ENCODE measurements at regions not wholly inside any gene's neighbourhood (a gene's known extent, or its start where the extent isn't known, plus 50 kb on each side); places are given as distances from the start of the nearest gene placed in this dataset.

GRCh38 chr6:15801912-15802311 lies 139.1 kb upstream of the DTNBP1 start:
- TF ChIP-seq, protein P1, sequence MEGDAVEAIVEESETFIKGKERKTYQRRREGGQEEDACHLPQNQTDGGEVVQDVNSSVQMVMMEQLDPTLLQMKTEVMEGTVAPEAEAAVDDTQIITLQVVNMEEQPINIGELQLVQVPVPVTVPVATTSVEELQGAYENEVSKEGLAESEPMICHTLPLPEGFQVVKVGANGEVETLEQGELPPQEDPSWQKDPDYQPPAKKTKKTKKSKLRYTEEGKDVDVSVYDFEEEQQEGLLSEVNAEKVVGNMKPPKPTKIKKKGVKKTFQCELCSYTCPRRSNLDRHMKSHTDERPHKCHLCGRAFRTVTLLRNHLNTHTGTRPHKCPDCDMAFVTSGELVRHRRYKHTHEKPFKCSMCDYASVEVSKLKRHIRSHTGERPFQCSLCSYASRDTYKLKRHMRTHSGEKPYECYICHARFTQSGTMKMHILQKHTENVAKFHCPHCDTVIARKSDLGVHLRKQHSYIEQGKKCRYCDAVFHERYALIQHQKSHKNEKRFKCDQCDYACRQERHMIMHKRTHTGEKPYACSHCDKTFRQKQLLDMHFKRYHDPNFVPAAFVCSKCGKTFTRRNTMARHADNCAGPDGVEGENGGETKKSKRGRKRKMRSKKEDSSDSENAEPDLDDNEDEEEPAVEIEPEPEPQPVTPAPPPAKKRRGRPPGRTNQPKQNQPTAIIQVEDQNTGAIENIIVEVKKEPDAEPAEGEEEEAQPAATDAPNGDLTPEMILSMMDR (IDR thresholded peaks at IDR 0.05; ENCODE audit: borderline replicate concordance, control extremely low read depth, extremely low read depth, insufficient read depth, missing control alignments) = no peak
- in situ Hi-C loops (cut with MboI; ENCODE audit: low sequenced_read_pairs, unreplicated experiment) = no loop called here
- DNase-seq (ENCODE audit: low spot score) = no peak

DNA sequence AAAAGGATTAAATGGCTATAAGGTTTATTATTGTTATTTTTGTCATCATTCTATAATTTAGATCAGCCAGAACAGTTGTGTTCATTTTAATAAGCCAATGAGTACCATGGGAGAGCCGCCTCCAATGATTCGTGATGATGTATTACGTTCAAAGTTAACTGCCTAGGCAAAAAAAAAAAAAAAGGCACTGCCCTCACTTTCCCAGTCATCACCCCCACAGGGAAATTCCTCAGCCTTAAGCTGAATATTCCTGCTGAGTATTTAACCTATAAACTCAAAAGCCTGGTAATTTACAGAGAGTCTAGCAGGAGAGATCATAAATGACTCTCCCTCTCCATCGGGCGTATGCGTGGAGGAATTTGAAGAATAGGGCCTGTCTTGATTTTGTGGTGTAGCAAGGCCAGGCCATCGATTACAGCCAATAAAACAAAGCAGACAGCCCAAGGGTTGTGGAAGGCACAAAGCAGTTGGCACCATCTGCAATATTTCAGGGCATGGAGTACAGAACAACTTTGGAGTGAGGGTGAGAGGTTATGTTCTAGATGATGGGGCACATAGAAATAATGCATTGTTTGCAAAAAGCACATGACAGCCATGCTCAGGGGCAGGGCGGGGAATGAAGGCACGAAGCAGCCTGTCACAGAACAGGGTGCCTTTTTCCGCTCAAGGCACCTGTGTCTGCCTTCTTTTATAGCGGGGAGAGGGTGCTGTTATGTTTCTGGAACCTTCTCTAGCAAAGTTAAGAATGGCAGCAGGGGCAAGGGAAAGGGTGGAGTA lies 138.2 kb upstream of the DTNBP1 start:
- TF ChIP-seq, protein P1 (IDR thresholded peaks at IDR 0.05; ENCODE audit: borderline replicate concordance, control extremely low read depth, extremely low read depth, insufficient read depth, missing control alignments) = no peak
- DNase-seq (ENCODE audit: low spot score) = no peak
- in situ Hi-C loops (cut with MboI; ENCODE audit: low sequenced_read_pairs, unreplicated experiment) = no loop called here

- no peak for DNase-seq (ENCODE audit: low spot score)
- in situ Hi-C loops (cut with MboI; ENCODE audit: low sequenced_read_pairs, unreplicated experiment) = no loop called here
- TF ChIP-seq, protein P1 (IDR thresholded peaks at IDR 0.05; ENCODE audit: borderline replicate concordance, control extremely low read depth, extremely low read depth, insufficient read depth, missing control alignments) = no peak
Observed at GRCh38 chr6:15798533-15799255, 135.9 kb upstream of the DTNBP1 start.

DNA sequence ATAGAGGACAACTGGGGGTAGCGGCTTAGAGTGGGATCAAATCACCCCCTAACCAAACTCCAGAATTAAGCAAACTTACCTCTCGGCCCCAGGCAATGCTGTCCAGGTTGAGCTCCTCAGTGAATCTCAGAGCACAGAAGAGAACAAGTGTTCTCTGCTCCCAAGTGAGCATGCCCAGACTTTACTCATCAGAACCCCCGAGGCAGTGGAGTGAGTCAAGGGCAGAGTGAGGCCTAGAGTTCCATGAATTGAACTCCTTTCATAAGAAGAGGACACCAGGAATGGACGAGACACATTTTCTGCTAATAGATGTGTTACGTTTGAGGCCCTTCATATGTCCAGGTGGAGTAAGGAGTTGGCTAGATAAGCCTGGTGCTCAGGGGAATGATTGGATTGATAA lies 134.0 kb upstream of the DTNBP1 start:
- no peak for DNase-seq (ENCODE audit: low spot score)
- TF ChIP-seq, protein P1 (IDR thresholded peaks at IDR 0.05; ENCODE audit: borderline replicate concordance, control extremely low read depth, extremely low read depth, insufficient read depth, missing control alignments) = no peak
- in situ Hi-C loops (cut with MboI; ENCODE audit: low sequenced_read_pairs, unreplicated experiment) = no loop called here

- TF ChIP-seq, protein P1 (IDR thresholded peaks at IDR 0.05; ENCODE audit: borderline replicate concordance, control extremely low read depth, extremely low read depth, insufficient read depth, missing control alignments) = no peak
- in situ Hi-C loops (cut with MboI; ENCODE audit: low sequenced_read_pairs, unreplicated experiment) = no loop called here
- DNase-seq (ENCODE audit: low spot score) = no peak
Observed at GRCh38 chr6:15796130-15796771, 133.4 kb upstream of the DTNBP1 start.

DNA sequence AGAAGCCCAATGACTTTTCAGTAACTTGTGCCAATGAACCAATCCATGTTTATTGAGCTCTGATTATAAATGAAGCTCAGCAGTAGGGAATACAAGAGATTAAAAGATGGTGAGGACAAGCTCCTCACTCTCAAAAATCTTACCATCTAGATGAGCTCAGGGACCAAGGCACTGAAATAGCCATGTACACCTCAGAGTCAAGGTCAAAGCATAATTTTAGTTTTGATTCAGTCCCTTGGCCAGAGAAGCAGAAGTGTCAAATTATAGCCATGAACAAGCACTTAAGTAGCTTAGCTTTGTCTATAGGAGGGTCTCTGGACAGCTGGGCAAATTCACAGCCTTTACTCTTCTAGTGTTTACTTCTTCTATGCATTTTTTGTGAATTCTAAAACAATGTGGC lies 131.0 kb upstream of the DTNBP1 start:
- TF ChIP-seq, protein P1 (IDR thresholded peaks at IDR 0.05; ENCODE audit: borderline replicate concordance, control extremely low read depth, extremely low read depth, insufficient read depth, missing control alignments) = no peak
- in situ Hi-C loops (cut with MboI; ENCODE audit: low sequenced_read_pairs, unreplicated experiment) = no loop called here
- no peak for DNase-seq (ENCODE audit: low spot score)

All from GM13976 (cell line).